ENCODE measurements at regions not wholly inside any gene's neighbourhood (a gene's known extent, or its start where the extent isn't known, plus 50 kb on each side); places are given as distances from the start of the nearest gene placed in this dataset.

DNA sequence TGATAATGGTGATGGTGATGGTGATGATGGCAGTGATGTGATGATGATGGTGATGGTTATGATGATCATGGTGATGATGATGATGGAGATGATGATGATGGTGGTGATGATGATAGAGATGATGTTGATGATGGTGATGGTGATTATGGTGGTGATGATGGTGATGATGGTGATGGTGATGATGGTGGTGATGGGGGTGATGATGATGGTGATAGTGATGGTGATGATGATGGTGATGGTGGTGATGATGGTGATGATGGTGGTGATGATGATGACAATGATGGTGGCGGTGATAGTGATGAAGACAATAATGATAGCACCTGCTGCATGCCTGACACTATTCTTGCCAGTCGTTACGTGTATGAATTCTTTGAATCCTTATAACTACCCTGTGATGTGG lies 317.9 kb upstream of the AJAP1 start:
- DNase-seq: no peak

DNA sequence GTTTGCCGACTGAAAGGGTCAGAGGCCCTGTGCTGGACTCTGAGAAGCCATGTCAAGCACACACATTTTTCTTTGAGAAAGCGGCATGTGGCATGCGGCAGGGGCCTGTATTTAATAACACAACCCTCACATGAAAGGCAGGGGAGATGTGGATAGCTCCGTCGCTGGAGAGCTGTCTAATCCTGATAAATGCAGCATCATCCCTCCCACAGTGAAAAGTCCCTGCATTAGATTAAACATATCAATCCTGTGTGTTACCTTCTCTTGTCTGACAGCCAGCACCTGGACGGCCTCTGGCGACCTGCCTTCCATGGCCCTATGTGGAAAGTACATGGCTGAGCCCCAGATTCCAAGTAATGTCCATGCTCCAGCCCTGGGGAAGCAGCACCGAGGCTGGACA lies 313.0 kb upstream of the AJAP1 start:
- DNase-seq: no peak

GRCh38 chr1:4344065-4344732 lies 310.2 kb upstream of the AJAP1 start:
- no peak for DNase-seq

DNA sequence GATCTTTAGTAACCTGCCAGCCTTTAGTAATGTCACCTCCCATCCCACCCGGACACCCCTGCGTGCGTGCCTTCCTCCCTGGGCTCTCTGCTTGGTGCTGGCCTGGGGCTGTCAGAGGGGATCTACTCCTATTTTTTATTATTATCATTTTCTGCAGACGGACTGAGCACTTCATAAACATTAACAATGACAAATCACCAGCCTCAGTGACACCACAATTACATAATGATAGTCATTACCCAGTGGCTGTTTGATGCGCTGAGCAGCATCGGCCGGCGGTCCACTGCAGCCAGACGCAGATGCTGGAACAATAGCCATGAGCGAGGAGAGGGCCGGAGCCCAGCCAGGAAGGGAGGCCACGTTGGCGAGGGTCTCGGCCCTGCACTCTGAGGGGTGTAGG lies 309.3 kb upstream of the AJAP1 start:
- no peak for DNase-seq

DNA sequence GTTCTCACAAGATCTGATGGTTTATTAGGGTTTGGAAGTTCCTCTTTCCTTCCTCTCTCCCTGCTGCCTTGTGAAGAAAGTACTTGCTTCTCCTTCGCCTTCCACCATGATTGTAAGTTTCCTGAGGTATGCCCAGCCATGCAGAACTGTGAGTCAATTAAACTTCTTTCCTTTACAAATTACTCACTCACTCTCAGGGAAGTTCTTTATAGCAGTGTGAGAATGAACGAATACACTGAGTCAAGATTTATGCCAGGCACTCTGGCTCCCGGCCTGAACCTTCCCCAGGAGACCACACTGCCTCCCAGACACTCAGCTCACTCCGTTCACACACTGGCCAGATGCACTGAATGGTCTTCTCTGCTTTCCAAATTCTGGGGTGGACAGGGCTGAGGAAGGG lies 308.3 kb upstream of the AJAP1 start:
- no peak for DNase-seq

DNA sequence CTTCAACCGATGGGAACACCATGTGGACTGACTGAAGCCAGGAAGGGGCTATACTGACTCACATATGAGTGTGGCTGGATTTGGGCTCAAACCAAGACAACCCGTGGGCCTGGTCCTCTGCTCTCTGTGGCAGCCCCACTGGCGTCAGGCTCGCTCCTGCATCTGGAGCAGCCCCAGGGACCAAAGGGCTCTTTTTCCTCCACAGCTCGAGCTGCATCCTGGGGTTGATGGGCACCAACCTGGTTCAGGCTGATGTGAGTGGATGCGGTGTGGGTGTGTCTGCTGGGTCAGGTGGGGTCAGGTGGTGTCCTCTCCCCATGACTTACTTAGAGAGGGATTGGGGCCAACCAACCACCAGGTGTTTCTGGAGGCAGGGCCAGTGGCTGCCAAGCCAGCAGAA lies 303.0 kb upstream of the AJAP1 start:
- no peak for DNase-seq

GRCh38 chr1:4353090-4353856 lies 301.1 kb upstream of the AJAP1 start:
- DNase-seq: no peak

GRCh38 chr1:4355839-4356238 lies 298.6 kb upstream of the AJAP1 start:
- no peak for DNase-seq

DNA sequence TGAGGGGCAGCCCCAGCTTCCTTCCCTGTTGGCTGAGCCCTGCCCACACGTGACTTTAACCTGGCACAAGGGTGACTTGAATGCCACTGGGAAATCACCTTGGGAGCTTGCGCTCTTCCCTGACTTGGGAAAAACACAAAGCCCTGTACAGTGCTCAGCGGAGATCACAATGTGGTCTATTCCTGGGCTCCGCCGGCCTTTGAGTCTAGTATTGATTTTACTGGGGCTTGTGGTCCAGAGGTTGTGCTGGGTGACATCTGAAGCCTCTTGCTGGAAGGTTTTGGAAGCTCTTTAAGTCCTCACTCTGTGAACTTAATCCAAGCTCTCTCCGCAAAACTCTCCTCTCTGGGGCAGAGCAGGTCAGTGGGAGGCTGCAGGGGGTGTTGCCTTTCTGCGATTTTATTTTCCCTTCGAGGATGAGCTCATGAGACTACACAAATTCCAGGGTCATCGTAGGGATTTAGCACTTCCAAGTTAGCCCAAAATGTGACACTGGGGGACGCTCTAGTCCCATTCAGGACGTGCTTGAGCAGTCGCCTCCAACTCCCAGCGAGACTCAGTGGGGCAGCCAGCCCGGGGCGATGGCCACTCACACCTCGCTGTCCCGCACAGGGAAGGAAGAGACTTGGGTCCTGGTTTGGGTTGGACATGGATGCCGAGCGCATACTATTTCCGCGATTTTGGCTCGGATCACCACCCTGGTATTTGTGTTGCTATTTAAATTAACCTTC lies 291.9 kb upstream of the AJAP1 start:
- DNase-seq: no peak

GRCh38 chr1:4366091-4366490 lies 288.3 kb upstream of the AJAP1 start:
- no peak for DNase-seq

DNA sequence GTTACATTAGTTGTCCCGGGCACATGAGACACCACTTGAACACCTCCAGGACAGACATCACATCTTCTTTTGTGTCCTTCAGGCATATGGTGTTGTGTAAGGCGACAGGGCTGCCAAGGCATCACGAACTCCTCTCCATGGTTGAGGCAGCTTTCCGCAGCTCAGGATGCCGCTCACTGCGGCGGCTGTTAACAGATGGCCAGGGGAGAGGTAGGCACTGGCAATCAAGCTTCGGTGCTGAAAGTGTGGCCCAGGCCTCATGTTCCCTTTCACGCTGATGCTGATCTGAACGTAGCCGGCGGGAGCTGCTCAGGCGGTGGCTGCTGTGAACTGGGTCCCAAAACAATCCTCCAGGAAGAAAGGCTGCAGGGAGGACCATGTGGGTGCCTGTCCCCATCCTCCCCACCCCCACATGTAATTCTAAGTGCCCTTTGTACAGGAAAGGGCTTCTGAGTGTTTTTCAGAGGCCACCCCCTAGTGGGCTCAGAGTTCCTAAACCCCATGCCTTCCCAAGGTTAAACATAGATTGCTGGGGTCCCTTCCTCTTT lies 287.1 kb upstream of the AJAP1 start:
- DNase-seq: no peak

GRCh38 chr1:4369335-4369734 lies 285.1 kb upstream of the AJAP1 start:
- DNase-seq: no peak

- DNase-seq: no peak
These were observed 282.6 kb upstream of the AJAP1 start for GRCh38 chr1:4371849-4372248.

GRCh38 chr1:4375812-4376211 lies 278.6 kb upstream of the AJAP1 start:
- DNase-seq: no peak

- DNase-seq: no peak
These were observed 274.8 kb upstream of the AJAP1 start for GRCh38 chr1:4379451-4380175.

GRCh38 chr1:4380564-4381168 lies 273.7 kb upstream of the AJAP1 start:
- no peak for DNase-seq

DNA sequence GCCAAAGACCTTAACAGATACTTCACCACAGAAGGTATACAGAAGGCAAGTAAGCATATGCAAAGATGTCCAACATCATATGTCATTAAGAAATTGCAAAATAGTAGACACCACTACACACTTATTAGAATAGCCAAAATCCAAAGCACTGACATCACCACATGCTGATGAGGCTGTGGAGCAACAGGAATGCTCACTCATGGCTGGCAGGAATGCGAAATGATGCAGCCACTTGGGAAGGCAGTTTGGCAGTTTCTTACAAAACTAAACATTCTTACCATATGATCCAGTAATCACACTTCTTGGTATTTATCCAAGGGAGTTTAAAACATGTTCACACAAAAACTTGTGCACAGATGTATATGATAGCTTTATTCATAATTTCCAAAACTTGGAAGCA lies 261.2 kb upstream of the AJAP1 start:
- DNase-seq: no peak

DNA sequence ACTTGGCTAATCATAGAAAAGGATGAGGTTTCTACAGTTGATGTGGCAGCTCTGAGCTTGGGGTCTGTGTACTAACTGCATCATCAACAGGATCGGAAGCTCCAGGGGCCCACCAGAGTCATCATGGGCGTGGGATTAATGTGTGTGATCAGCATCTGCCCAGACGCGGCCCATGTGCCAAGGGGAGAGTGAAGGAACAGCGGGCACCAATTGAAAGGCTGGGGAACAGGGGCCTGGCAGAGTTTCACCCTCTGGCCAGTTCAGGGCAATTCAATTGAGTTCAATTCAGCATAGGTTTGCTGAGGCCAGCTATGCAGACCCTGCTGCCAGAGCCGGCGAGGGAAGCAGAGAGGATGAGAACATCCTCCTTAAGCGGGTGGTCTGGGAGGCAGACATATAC lies 260.0 kb upstream of the AJAP1 start:
- no peak for DNase-seq

GRCh38 chr1:4395158-4395557 lies 259.3 kb upstream of the AJAP1 start:
- peak; percentile 68 for DNase-seq

DNA sequence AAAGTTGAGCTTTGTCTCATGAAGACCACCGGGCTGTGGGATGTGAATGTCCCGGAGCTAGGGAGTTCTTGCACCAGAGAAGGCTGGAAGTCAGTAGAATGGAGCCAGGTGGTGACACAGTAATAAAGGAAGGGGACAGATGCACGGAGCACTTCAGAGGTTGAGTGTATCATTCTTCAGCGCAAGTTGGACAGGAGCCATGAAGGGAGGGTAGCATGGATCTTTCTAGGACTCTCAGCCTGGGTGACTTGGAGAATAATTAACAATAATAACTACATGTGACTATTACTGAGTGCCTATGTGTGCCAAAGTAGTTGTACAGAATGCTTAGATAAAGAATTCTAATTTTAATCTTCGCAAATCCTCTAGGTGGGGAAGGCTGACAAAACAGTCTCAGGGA lies 258.7 kb upstream of the AJAP1 start:
- peak; percentile 96 for DNase-seq

- DNase-seq: peak; percentile 73
These were observed 257.9 kb upstream of the AJAP1 start for GRCh38 chr1:4396551-4396950.

DNA sequence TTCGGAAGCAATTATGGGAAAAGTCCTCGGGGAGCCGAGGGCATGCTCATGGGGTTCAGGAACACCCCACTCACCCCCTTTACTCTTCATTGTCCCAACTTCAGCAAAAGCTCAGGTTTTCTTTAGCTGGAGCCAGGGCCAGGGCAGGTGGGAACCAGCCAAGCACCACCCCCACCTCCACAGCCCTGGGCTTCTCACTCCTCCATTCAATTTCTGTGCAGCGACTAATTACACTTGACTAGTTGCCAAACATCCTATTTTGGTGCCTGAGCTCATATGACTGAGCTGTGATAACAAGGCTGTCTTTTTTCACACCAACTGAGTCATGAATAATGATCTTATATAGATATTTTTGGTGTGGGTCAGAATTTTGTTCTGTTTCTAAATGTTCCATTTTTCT lies 257.2 kb upstream of the AJAP1 start:
- peak; percentile 85 for DNase-seq

DNA sequence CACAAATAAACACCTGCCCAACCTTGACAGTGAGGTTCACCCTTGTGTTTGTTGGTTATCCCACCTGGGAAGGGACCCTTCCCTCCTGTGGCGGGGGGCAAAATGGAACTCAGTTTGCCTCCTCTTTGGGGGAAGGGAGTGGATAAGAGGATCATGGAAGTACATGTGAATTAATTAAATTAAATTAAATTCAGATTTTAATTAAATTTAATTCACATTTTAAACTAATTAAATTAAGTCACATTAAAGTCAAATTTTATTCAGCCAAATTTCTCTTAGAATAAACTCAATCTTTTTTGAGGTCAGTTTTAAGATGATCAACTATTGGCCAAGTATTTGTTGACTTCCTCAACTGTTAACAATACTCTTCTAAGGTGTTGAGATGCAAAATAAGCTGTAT lies 252.4 kb upstream of the AJAP1 start:
- DNase-seq: no peak

Data from DMS79 treated with DMSO at 0.1 percent for 48 hours (cell line).